ENCODE measurements at regions not wholly inside any gene's neighbourhood (a gene's known extent, or its start where the extent isn't known, plus 50 kb on each side); places are given as distances from the start of the nearest gene placed in this dataset.

GRCh38 chr15:92833493-92834271, 66.4 kb upstream of the CHD2 start:
- TF ChIP-seq YY1 (IDR thresholded peaks at IDR 0.05; ENCODE audit: insufficient read depth, insufficient read length) (no peak), ZNF274 (IDR thresholded peaks at IDR 0.05; ENCODE audit: low read depth, low read length) (no peak)
